WTC11 (cell line): ENCODE measurements at regions not wholly inside any gene's neighbourhood (a gene's known extent, or its start where the extent isn't known, plus 50 kb on each side); places are given as distances from the start of the nearest gene placed in this dataset.

Experiments used
- ATAC-seq: fragments of 200-7000 bp; cut with Tn5 transposase; 2 replicates; pipeline ENCODE4 v1.10.0; 2021; ENCODE audit warnings: mild to moderate bottlenecking, moderate library complexity
- CTCF ChIA-PET: fragments of 300-600 bp; sonication (Branson Sonifier 250); formaldehyde crosslinking; loops from one replicate; lab custom pipeline; 2021; ENCODE audit warnings: antibody characterized with exemption; lab: Charles Lee
- POLR2A ChIA-PET: fragments of 350-600 bp; sonication (Branson Sonifier 250); formaldehyde crosslinking; loops from one replicate; lab custom pipeline; 2021; ENCODE audit warnings: antibody characterized with exemption; lab: Charles Lee
- DNase-seq: peaks from one replicate; pipeline ENCODE4 v3.0.0; 2021; ENCODE audit warnings: low spot score
- H3K27ac Mint-ChIP-seq: 2 replicates; pipeline ENCODE4 v1.8.0; 2021; ENCODE audit warnings: mixed read lengths
- H3K27me3 Mint-ChIP-seq: 2 replicates; pipeline ENCODE4 v1.8.0; 2021; ENCODE audit warnings: low read depth, mild to moderate bottlenecking, moderate library complexity, mixed read lengths
- H3K36me3 Mint-ChIP-seq: 2 replicates; pipeline ENCODE4 v1.8.0; 2021; ENCODE audit warnings: mixed read lengths
- H3K4me1 Mint-ChIP-seq: 2 replicates; pipeline ENCODE4 v1.8.0; 2022; ENCODE audit warnings: mixed read lengths
- H3K4me3 Mint-ChIP-seq: 2 replicates; pipeline ENCODE4 v1.8.0; 2021; ENCODE audit warnings: mild to moderate bottlenecking, moderate library complexity, mixed read lengths
- H3K9me3 Mint-ChIP-seq: 2 replicates; pipeline ENCODE4 v1.8.0; 2021; ENCODE audit warnings: mixed read lengths
- AFF4 ChIP-seq: sonication (generic); formaldehyde crosslinking; IDR thresholded peaks from 2 replicates; pipeline ENCODE4 v1.8.1; 2023; ENCODE audit warnings: mild to moderate bottlenecking, missing genetic modification reagents, borderline replicate concordance
- ATF3 ChIP-seq: sonication (generic); formaldehyde crosslinking; conservative IDR thresholded peaks from 2 replicates; pipeline ENCODE4 v1.8.1; 2022; ENCODE audit warnings: mild to moderate bottlenecking, missing genetic modification reagents
- E2F1 ChIP-seq: sonication (generic); formaldehyde crosslinking; IDR thresholded peaks from 2 replicates; pipeline ENCODE4 v1.8.0; 2022; ENCODE audit warnings: mild to moderate bottlenecking, missing genetic modification reagents
- ESRRA ChIP-seq: sonication (generic); formaldehyde crosslinking; IDR thresholded peaks from 2 replicates; pipeline ENCODE4 v1.8.1; 2022; ENCODE audit warnings: mild to moderate bottlenecking, missing genetic modification reagents, borderline replicate concordance
- FOXP1 ChIP-seq: sonication (generic); formaldehyde crosslinking; IDR thresholded peaks from 2 replicates; pipeline ENCODE4 v1.8.0; 2022; ENCODE audit warnings: missing genetic modification reagents, mild to moderate bottlenecking, moderate library complexity, borderline replicate concordance
- GRHL2 ChIP-seq: fragments of 250-450 bp; sonication (Bioruptor Pico); IDR thresholded peaks from 2 replicates; pipeline ENCODE4 v1.8.0; 2022; ENCODE audit warnings: mild to moderate bottlenecking, moderate library complexity; ENCODE audit not compliant: insufficient replicate concordance, severe bottlenecking
- HMGA2 ChIP-seq: fragments of 250-450 bp; sonication (Bioruptor Pico); IDR thresholded peaks from 2 replicates; pipeline ENCODE4 v1.4.0; 2021; ENCODE audit warnings: mild to moderate bottlenecking, moderate library complexity
- KAT7 ChIP-seq: sonication (generic); formaldehyde crosslinking; IDR thresholded peaks from 2 replicates; pipeline ENCODE4 v1.8.1; 2023; ENCODE audit warnings: missing genetic modification reagents, mild to moderate bottlenecking, borderline replicate concordance
- SMAD4 ChIP-seq: sonication (generic); formaldehyde crosslinking; IDR thresholded peaks from 2 replicates; pipeline ENCODE4 v1.8.0; 2022; ENCODE audit warnings: mild to moderate bottlenecking, missing genetic modification reagents
- STAT6 ChIP-seq: sonication (generic); formaldehyde crosslinking; conservative IDR thresholded peaks from 2 replicates; pipeline ENCODE4 v1.8.1; 2023; ENCODE audit warnings: mild to moderate bottlenecking, low read depth, missing genetic modification reagents, moderate library complexity
- TP53 ChIP-seq: sonication (generic); formaldehyde crosslinking; IDR thresholded peaks from 2 replicates; pipeline ENCODE4 v1.8.1; 2023; ENCODE audit warnings: mild to moderate bottlenecking, missing genetic modification reagents
- USF1 ChIP-seq: sonication (generic); formaldehyde crosslinking; IDR thresholded peaks from 2 replicates; pipeline ENCODE4 v1.8.0; 2022; ENCODE audit warnings: mild to moderate bottlenecking, missing genetic modification reagents
- ZNF425 ChIP-seq: fragments of 250-450 bp; sonication (Bioruptor Pico); conservative IDR thresholded peaks from 2 replicates; pipeline ENCODE4 v1.9.0; 2021; ENCODE audit warnings: mild to moderate bottlenecking

GRCh38 chr18:56316727-56317126 is 321.7 kb downstream of the TXNL1 start (continued):
- TF ChIP-seq AFF4 = no peak
- no peak for TF ChIP-seq TP53 (CRISPR knock-in tag)
- no peak for TF ChIP-seq SMAD4

GRCh38 chr18:56315363-56315762 is 323.0 kb downstream of the TXNL1 start:
- Mint-ChIP-seq H3K4me3 (no peak overlapping the region), H3K27me3 (no peaks in the 10 kb centered on the region), H3K4me1 (no peaks in the 10 kb centered on the region), H3K27ac (no peak overlapping the region), H3K36me3 (no peaks in the 10 kb centered on the region), H3K9me3 (peaks cover 3% of the 10 kb centered on the region; the same call in 1 of the 2 replicates)
- no peak for DNase-seq
- ChIA-PET CTCF (interaction anchor here (0.6 kb wide), 1 partner anchor 247 kb away, joined by 3 read pairs; no protein-coding TSS in a partner anchor), POLR2A (no interaction called here)
- no peak for ATAC-seq
- TF ChIP-seq KAT7 (CRISPR knock-in tag) = no peak
- TF ChIP-seq FOXP1 (CRISPR knock-in tag) = no peak
- TF ChIP-seq E2F1 (CRISPR knock-in tag) = no peak
- no peak for TF ChIP-seq ESRRA (CRISPR knock-in tag)
- no peak for TF ChIP-seq HMGA2 (CRISPR knock-in tag)
- TF ChIP-seq STAT6 (CRISPR knock-in tag) = no peak
- TF ChIP-seq ATF3 (CRISPR knock-in tag) = no peak
- no peak for TF ChIP-seq USF1 (CRISPR knock-in tag)
- TF ChIP-seq ZNF425 (CRISPR knock-in tag) = no peak
- TF ChIP-seq GRHL2 (CRISPR knock-in tag) = no peak
